HepG2 (cell line): ENCODE measurements at regions not wholly inside any gene's neighbourhood (a gene's known extent, or its start where the extent isn't known, plus 50 kb on each side); places are given as distances from the start of the nearest gene placed in this dataset.

Experiments
- FLYWCH1 ChIP-seq: sonication (generic); formaldehyde crosslinking; IDR thresholded peaks from 2 replicates; pipeline ENCODE4 v1.8.1; 2023; ENCODE audit warnings: mild to moderate bottlenecking, missing genetic modification reagents
- HMGA1 ChIP-seq: sonication (generic); formaldehyde crosslinking; conservative IDR thresholded peaks from 2 replicates; pipeline ENCODE4 v1.4.0; 2020; ENCODE audit warnings: missing genetic modification reagents
- HNRNPLL ChIP-seq: fragments of 200-400 bp; formaldehyde crosslinking; IDR thresholded peaks from 2 replicates; pipeline ENCODE4 v1.6.1; 2017; ENCODE audit warnings: mild to moderate bottlenecking, low read depth, low read length; ENCODE audit not compliant: poor library complexity, severe bottlenecking
- NFIB ChIP-seq: sonication (generic); formaldehyde crosslinking; IDR thresholded peaks from 2 replicates; pipeline ENCODE4 v1.9.0; 2021; ENCODE audit warnings: missing genetic modification reagents, mild to moderate bottlenecking, borderline replicate concordance
- NFIC ChIP-seq: IDR thresholded peaks from 2 replicates; pipeline ENCODE4 v1.6.1; 2012; ENCODE audit warnings: mild to moderate bottlenecking, low read length, inconsistent platforms
- NRL ChIP-seq: sonication (generic); formaldehyde crosslinking; IDR thresholded peaks from 2 replicates; pipeline ENCODE4 v1.5.0; 2020; ENCODE audit warnings: missing genetic modification reagents, mild to moderate bottlenecking, moderate library complexity, borderline replicate concordance
- RBM22 ChIP-seq: fragments of 200-400 bp; formaldehyde crosslinking; optimal IDR thresholded peaks from 2 replicates; pipeline ENCODE3; 2017; ENCODE audit warnings: mild to moderate bottlenecking, low read length, moderate library complexity
- RCOR2 ChIP-seq: IDR thresholded peaks from 2 replicates; pipeline ENCODE4 v1.6.1; 2016; ENCODE audit warnings: missing biosample characterization, missing genetic modification reagents
- SMAD9 ChIP-seq: sonication (generic); formaldehyde crosslinking; IDR thresholded peaks from 2 replicates; pipeline ENCODE4 v1.5.1; 2020; ENCODE audit warnings: mild to moderate bottlenecking, missing genetic modification reagents
- TEAD2 ChIP-seq: sonication (generic); formaldehyde crosslinking; IDR thresholded peaks from 2 replicates; pipeline ENCODE4 v1.9.0; 2021; ENCODE audit warnings: missing genetic modification reagents
- ZKSCAN5 ChIP-seq: sonication (generic); formaldehyde crosslinking; IDR thresholded peaks from 2 replicates; pipeline ENCODE4 v1.5.1; 2020; ENCODE audit warnings: mild to moderate bottlenecking, missing genetic modification reagents
- ZNF557 ChIP-seq: sonication (generic); formaldehyde crosslinking; IDR thresholded peaks from 2 replicates; pipeline ENCODE4 v1.4.0; 2020; ENCODE audit warnings: missing genetic modification reagents
- ZNF629 ChIP-seq: sonication (generic); formaldehyde crosslinking; conservative IDR thresholded peaks from 2 replicates; pipeline ENCODE4 v1.5.0; 2020; ENCODE audit warnings: missing genetic modification reagents
- TF ChIP-seq, protein P1 (sequence below): IDR thresholded peaks from 2 replicates; pipeline ENCODE4 v1.6.1; 2012; ENCODE audit warnings: low read length, improper control_type of control experiment
- TF ChIP-seq, protein P2 (sequence below): IDR thresholded peaks from 2 replicates; pipeline ENCODE4 v1.6.1; 2016; ENCODE audit warnings: low read depth, control low read depth
- TF ChIP-seq, protein P3 (sequence below): sonication (generic); formaldehyde crosslinking; IDR thresholded peaks from 2 replicates; pipeline ENCODE4 v1.5.1; 2020; ENCODE audit warnings: mild to moderate bottlenecking, missing genetic modification reagents, borderline replicate concordance
- TF ChIP-seq, protein P4 (sequence below): sonication (generic); formaldehyde crosslinking; IDR thresholded peaks from 2 replicates; pipeline ENCODE4 v1.4.0; 2020; ENCODE audit warnings: mild to moderate bottlenecking, missing genetic modification reagents

DNA sequence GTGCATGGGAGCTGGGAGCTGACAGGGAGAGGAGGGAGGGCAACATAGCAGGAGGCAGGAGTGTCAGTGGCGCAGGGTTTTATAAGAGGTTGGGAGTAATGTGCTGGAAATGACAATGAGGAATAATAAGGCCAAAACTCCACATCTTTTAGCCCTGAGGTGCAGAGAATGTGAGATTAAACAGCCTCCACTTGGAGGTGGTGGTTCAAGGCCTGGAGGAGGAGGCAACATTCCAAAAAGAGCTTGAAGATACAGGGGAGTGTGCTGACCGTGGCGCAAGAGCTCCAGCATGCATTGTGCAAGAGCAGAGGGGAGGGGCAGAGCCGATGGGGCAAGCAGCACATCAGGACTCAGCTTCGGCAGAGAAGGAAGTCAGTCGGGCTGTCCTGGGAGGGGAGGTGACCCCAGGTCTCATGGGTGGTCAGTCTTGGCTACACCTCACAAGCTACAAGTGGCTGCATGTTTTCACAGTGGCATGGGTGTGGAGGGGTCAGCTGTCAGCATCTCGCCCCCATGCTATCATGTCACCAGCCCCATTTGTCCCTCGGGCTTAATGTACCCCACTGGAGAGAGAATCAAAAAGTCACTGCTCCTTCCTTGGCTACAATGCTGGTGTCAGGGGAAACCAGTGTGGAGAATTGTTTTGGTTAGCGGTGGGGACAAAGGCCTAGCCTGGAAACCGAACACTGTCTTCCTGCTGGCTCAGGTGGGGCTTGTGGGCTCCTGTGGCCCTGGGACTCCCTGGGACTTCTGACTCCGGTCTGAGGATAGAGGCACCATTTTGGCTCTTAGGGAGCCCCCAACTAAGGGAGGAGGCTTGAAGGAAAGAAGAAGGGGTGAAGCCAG, 208.0 kb downstream of the ZFP36L2 start (continued):
- TF ChIP-seq, protein P1, sequence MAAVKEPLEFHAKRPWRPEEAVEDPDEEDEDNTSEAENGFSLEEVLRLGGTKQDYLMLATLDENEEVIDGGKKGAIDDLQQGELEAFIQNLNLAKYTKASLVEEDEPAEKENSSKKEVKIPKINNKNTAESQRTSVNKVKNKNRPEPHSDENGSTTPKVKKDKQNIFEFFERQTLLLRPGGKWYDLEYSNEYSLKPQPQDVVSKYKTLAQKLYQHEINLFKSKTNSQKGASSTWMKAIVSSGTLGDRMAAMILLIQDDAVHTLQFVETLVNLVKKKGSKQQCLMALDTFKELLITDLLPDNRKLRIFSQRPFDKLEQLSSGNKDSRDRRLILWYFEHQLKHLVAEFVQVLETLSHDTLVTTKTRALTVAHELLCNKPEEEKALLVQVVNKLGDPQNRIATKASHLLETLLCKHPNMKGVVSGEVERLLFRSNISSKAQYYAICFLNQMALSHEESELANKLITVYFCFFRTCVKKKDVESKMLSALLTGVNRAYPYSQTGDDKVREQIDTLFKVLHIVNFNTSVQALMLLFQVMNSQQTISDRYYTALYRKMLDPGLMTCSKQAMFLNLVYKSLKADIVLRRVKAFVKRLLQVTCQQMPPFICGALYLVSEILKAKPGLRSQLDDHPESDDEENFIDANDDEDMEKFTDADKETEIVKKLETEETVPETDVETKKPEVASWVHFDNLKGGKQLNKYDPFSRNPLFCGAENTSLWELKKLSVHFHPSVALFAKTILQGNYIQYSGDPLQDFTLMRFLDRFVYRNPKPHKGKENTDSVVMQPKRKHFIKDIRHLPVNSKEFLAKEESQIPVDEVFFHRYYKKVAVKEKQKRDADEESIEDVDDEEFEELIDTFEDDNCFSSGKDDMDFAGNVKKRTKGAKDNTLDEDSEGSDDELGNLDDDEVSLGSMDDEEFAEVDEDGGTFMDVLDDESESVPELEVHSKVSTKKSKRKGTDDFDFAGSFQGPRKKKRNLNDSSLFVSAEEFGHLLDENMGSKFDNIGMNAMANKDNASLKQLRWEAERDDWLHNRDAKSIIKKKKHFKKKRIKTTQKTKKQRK, result no peak
- TF ChIP-seq ZKSCAN5 (CRISPR knock-in tag), result no peak
- no peak for TF ChIP-seq TEAD2 (CRISPR knock-in tag)
- TF ChIP-seq ZNF629 (CRISPR knock-in tag), result no peak
- TF ChIP-seq HNRNPLL, result no peak
- TF ChIP-seq, protein P2, sequence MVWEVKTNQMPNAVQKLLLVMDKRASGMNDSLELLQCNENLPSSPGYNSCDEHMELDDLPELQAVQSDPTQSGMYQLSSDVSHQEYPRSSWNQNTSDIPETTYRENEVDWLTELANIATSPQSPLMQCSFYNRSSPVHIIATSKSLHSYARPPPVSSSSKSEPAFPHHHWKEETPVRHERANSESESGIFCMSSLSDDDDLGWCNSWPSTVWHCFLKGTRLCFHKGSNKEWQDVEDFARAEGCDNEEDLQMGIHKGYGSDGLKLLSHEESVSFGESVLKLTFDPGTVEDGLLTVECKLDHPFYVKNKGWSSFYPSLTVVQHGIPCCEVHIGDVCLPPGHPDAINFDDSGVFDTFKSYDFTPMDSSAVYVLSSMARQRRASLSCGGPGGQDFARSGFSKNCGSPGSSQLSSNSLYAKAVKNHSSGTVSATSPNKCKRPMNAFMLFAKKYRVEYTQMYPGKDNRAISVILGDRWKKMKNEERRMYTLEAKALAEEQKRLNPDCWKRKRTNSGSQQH, result peak; percentile 49; the same call in 1 of the 2 replicates
- TF ChIP-seq FLYWCH1 (CRISPR knock-in tag), result no peak
- TF ChIP-seq, protein P3, sequence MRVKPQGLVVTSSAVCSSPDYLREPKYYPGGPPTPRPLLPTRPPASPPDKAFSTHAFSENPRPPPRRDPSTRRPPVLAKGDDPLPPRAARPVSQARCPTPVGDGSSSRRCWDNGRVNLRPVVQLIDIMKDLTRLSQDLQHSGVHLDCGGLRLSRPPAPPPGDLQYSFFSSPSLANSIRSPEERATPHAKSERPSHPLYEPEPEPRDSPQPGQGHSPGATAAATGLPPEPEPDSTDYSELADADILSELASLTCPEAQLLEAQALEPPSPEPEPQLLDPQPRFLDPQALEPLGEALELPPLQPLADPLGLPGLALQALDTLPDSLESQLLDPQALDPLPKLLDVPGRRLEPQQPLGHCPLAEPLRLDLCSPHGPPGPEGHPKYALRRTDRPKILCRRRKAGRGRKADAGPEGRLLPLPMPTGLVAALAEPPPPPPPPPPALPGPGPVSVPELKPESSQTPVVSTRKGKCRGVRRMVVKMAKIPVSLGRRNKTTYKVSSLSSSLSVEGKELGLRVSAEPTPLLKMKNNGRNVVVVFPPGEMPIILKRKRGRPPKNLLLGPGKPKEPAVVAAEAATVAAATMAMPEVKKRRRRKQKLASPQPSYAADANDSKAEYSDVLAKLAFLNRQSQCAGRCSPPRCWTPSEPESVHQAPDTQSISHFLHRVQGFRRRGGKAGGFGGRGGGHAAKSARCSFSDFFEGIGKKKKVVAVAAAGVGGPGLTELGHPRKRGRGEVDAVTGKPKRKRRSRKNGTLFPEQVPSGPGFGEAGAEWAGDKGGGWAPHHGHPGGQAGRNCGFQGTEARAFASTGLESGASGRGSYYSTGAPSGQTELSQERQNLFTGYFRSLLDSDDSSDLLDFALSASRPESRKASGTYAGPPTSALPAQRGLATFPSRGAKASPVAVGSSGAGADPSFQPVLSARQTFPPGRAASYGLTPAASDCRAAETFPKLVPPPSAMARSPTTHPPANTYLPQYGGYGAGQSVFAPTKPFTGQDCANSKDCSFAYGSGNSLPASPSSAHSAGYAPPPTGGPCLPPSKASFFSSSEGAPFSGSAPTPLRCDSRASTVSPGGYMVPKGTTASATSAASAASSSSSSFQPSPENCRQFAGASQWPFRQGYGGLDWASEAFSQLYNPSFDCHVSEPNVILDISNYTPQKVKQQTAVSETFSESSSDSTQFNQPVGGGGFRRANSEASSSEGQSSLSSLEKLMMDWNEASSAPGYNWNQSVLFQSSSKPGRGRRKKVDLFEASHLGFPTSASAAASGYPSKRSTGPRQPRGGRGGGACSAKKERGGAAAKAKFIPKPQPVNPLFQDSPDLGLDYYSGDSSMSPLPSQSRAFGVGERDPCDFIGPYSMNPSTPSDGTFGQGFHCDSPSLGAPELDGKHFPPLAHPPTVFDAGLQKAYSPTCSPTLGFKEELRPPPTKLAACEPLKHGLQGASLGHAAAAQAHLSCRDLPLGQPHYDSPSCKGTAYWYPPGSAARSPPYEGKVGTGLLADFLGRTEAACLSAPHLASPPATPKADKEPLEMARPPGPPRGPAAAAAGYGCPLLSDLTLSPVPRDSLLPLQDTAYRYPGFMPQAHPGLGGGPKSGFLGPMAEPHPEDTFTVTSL (CRISPR knock-in tag), result peak; percentile 84
- TF ChIP-seq, protein P4, sequence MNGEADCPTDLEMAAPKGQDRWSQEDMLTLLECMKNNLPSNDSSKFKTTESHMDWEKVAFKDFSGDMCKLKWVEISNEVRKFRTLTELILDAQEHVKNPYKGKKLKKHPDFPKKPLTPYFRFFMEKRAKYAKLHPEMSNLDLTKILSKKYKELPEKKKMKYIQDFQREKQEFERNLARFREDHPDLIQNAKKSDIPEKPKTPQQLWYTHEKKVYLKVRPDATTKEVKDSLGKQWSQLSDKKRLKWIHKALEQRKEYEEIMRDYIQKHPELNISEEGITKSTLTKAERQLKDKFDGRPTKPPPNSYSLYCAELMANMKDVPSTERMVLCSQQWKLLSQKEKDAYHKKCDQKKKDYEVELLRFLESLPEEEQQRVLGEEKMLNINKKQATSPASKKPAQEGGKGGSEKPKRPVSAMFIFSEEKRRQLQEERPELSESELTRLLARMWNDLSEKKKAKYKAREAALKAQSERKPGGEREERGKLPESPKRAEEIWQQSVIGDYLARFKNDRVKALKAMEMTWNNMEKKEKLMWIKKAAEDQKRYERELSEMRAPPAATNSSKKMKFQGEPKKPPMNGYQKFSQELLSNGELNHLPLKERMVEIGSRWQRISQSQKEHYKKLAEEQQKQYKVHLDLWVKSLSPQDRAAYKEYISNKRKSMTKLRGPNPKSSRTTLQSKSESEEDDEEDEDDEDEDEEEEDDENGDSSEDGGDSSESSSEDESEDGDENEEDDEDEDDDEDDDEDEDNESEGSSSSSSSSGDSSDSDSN, result peak; percentile 81
- TF ChIP-seq NFIB, result no peak
- no peak for TF ChIP-seq ZNF557 (CRISPR knock-in tag)
- TF ChIP-seq NFIC, result no peak; the same call in 1 of the 2 replicates
- TF ChIP-seq SMAD9 (CRISPR knock-in tag), result no peak
- no peak for TF ChIP-seq HMGA1 (CRISPR knock-in tag)
- peak; percentile 93; the same call in 1 of the 2 replicates for TF ChIP-seq NRL
- peak; percentile 43 for TF ChIP-seq RBM22
- TF ChIP-seq RCOR2 (CRISPR knock-in tag), result peak; percentile 75
